CD14-positive monocyte (primary cell): ENCODE measurements at regions not wholly inside any gene's neighbourhood (a gene's known extent, or its start where the extent isn't known, plus 50 kb on each side); places are given as distances from the start of the nearest gene placed in this dataset.

ENCODE experiments used
- DNase-seq, 3 donors: peaks; one replicate each; pipeline ENCODE4 v3.0.0-alpha.2; 2011 to 2022
- H2AFZ ChIP-seq: 2 replicates; pipeline ENCODE4 v1.6.0; 2012; ENCODE audit warnings: mild to moderate bottlenecking, low read depth, low read length, inconsistent platforms; ENCODE audit not compliant: insufficient read depth, poor library complexity, severe bottlenecking
- H3K27ac ChIP-seq, 2 donors: 1 replicate in 1 of 2; 2 replicates in 1 of 2; pipeline ENCODE4 v1.5.1; 2012 to 2013; ENCODE audit warnings: low read length in 2 of 2, control low read depth in 1 of 2, inconsistent platforms in 1 of 2, low read depth in 1 of 2, mild to moderate bottlenecking in 1 of 2
- H3K27me3 ChIP-seq, 2 donors: one replicate each; pipeline versions ENCODE4 v1.6.0 to v1.6.1; 2011 to 2013; ENCODE audit warnings: low read length in 2 of 2; ENCODE audit not compliant: control insufficient read depth in 2 of 2, insufficient read depth in 2 of 2
- H3K36me3 ChIP-seq, 2 donors: replicated peaks in 1 of 2; 1 replicate in 1 of 2; 2 replicates in 1 of 2; pipeline versions ENCODE4 v1.5.1 to v1.6.1; 2012 to 2013; ENCODE audit warnings: low read length in 2 of 2, control low read depth in 1 of 2, inconsistent platforms in 1 of 2, mild to moderate bottlenecking in 1 of 2; ENCODE audit not compliant: insufficient read depth in 2 of 2, control insufficient read depth in 1 of 2
- H3K4me1 ChIP-seq, 2 donors: 1 replicate in 1 of 2; 2 replicates in 1 of 2; pipeline versions ENCODE4 v1.5.1 to v1.6.1; 2012 to 2013; ENCODE audit warnings: low read length in 2 of 2, control low read depth in 1 of 2, inconsistent platforms in 1 of 2, mild to moderate bottlenecking in 1 of 2, moderate library complexity in 1 of 2; ENCODE audit not compliant: insufficient read depth in 2 of 2, control insufficient read depth in 1 of 2
- H3K4me2 ChIP-seq: replicated peaks from 2 replicates; pipeline ENCODE3; 2012; ENCODE audit warnings: low read length, moderate library complexity, mild to moderate bottlenecking; ENCODE audit not compliant: poor library complexity, severe bottlenecking; ENCODE audit errors: extremely low read depth
- H3K4me3 ChIP-seq, 3 experiments: fragments of 200-600 bp in 1 of 3; sonication (generic) in 1 of 3; replicated peaks in 1 of 3; 1 replicate in 2 of 3; 2 replicates in 1 of 3; pipeline ENCODE4 v1.5.1; 2011 to 2013; ENCODE audit warnings: low read length in 3 of 3, mild to moderate bottlenecking in 3 of 3, control low read depth in 2 of 3, low read depth in 2 of 3, inconsistent platforms in 1 of 3, moderate library complexity in 1 of 3
- H3K79me2 ChIP-seq: 2 replicates; pipeline ENCODE4 v1.6.0; 2012; ENCODE audit warnings: mild to moderate bottlenecking, control low read depth, inconsistent platforms, low read length, moderate library complexity; ENCODE audit not compliant: insufficient read depth
- H3K9ac ChIP-seq: 2 replicates; pipeline ENCODE4 v1.6.0; 2017; ENCODE audit warnings: low read length, mild to moderate bottlenecking; ENCODE audit not compliant: insufficient read depth, poor library complexity, severe bottlenecking
- H3K9me3 ChIP-seq, 2 donors: replicated peaks in 1 of 2; 1 replicate in 1 of 2; 2 replicates in 1 of 2; pipeline versions ENCODE4 v1.5.1 to v1.6.1; 2012 to 2013; ENCODE audit warnings: low read length in 2 of 2, control low read depth in 1 of 2; ENCODE audit not compliant: control insufficient read depth in 1 of 2, insufficient read depth in 1 of 2
- H4K20me1 ChIP-seq: 2 replicates; pipeline ENCODE4 v1.6.0; 2012; ENCODE audit warnings: mild to moderate bottlenecking, low read length, control low read depth, moderate library complexity; ENCODE audit not compliant: insufficient read depth
- H3K27ac Mint-ChIP-seq, 7 donors: one replicate each; pipeline ENCODE4 v1.8.0; 2020; ENCODE audit warnings: mild to moderate bottlenecking in 7 of 7, mixed read lengths in 7 of 7, moderate library complexity in 6 of 7, inconsistent platforms in 2 of 7
- H3K27me3 Mint-ChIP-seq, 3 donors: one replicate each; pipeline ENCODE4 v1.8.0; 2021 to 2022; ENCODE audit warnings: low read depth in 3 of 3, mild to moderate bottlenecking in 3 of 3, mixed read lengths in 3 of 3, moderate library complexity in 3 of 3, inconsistent platforms in 1 of 3
- H3K36me3 Mint-ChIP-seq, 2 donors: one replicate each; pipeline ENCODE4 v1.8.0; 2020; ENCODE audit warnings: mixed read lengths in 2 of 2, inconsistent platforms in 1 of 2, mild to moderate bottlenecking in 1 of 2
- H3K4me1 Mint-ChIP-seq: one replicate; pipeline ENCODE4 v1.8.0; 2020; ENCODE audit warnings: mild to moderate bottlenecking, mixed read lengths
- H3K4me3 Mint-ChIP-seq, 2 donors: one replicate each; pipeline ENCODE4 v1.8.0; 2020; ENCODE audit warnings: mild to moderate bottlenecking in 2 of 2, mixed read lengths in 2 of 2, moderate library complexity in 1 of 2
- H3K9me3 Mint-ChIP-seq, 7 donors: one replicate each; pipeline ENCODE4 v1.8.0; 2020 to 2022; ENCODE audit warnings: mixed read lengths in 7 of 7, mild to moderate bottlenecking in 6 of 7, moderate library complexity in 6 of 7, inconsistent platforms in 2 of 7
- WGBS: methylation state at CpG from one replicate; pipeline ENCODE4 v1.1.5; 2013; ENCODE audit warnings: missing lambda C conversion rate; ENCODE audit not compliant: insufficient coverage; 5-methylcytosine and 5-hydroxymethylcytosine counted together
- intact Hi-C, 2 donors: fragments of 100-400 bp; cut with micrococcal nuclease; formaldehyde crosslinking; loops; one replicate each; pipeline versions ENCODE4 v1.15.0 to v1.15.1; 2023
- TF ChIP-seq, protein P1 (sequence below): fragments of 200-600 bp; IDR thresholded peaks from one replicate; pipeline ENCODE4 v1.8.0; 2022; ENCODE audit warnings: antibody characterized with exemption, mild to moderate bottlenecking

DNA sequence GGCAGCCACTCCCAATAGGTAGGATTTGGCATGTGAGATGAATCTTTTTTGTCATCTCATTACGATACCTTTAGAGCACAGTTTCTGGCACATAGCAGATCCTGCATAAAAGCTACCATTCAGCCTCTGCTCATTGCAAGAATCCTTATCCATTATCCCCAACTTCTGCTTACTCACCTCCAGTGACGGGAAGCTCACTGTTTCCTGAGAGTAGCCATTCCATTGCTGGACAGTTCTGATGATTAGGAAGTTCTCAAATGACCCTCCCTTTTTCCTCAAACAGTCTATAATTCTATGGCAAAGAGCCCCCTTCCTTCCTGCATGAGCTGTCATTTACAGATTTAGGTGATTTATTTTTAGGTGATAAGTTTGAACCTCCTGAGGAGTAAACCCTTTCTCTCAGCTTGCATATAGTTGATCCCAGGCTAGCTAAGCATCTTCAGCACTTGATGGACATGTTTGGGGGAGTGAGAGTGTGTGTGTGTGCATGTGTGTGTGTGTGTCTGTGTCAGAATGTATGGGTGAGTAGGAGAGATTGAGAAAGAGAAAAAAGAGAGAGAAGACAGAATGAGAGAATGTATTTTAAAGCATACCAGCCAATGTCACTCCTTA is 109.7 kb downstream of the LSM3 start:
- Mint-ChIP-seq H3K4me3 (no peak overlapping the region), H3K27ac (no peak overlapping the region), H3K4me1 (peaks cover 6% of the 10 kb centered on the region), H3K27me3 (peaks cover 2 to 5% (median 3%) of the 10 kb centered on the region in 3 donors), H3K9me3 (peaks cover 0 to 2% (median 0%) of the 10 kb centered on the region in 7 donors), H3K36me3 (no peaks in the 10 kb centered on the region)
- intact Hi-C loops = no loop called here
- Histone ChIP-seq H3K79me2 (no peaks in the 10 kb centered on the region), H2AFZ (no peak overlapping the region), H3K4me2 (no peak overlapping the region), H3K4me1 (no peaks in the 10 kb centered on the region), H3K27me3 (no peaks in the 10 kb centered on the region), H3K27ac (no peak overlapping the region), H3K4me3 (no peak overlapping the region), H3K9me3 (no peaks in the 10 kb centered on the region), H4K20me1 (no peaks in the 10 kb centered on the region), H3K36me3 (no peaks in the 10 kb centered on the region), H3K9ac (no peak overlapping the region)
- WGBS = 67% methylated on average over 1 of the region's 2 CpGs
- no peak for DNase-seq
- TF ChIP-seq, protein P1, sequence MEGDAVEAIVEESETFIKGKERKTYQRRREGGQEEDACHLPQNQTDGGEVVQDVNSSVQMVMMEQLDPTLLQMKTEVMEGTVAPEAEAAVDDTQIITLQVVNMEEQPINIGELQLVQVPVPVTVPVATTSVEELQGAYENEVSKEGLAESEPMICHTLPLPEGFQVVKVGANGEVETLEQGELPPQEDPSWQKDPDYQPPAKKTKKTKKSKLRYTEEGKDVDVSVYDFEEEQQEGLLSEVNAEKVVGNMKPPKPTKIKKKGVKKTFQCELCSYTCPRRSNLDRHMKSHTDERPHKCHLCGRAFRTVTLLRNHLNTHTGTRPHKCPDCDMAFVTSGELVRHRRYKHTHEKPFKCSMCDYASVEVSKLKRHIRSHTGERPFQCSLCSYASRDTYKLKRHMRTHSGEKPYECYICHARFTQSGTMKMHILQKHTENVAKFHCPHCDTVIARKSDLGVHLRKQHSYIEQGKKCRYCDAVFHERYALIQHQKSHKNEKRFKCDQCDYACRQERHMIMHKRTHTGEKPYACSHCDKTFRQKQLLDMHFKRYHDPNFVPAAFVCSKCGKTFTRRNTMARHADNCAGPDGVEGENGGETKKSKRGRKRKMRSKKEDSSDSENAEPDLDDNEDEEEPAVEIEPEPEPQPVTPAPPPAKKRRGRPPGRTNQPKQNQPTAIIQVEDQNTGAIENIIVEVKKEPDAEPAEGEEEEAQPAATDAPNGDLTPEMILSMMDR = no peak

DNA sequence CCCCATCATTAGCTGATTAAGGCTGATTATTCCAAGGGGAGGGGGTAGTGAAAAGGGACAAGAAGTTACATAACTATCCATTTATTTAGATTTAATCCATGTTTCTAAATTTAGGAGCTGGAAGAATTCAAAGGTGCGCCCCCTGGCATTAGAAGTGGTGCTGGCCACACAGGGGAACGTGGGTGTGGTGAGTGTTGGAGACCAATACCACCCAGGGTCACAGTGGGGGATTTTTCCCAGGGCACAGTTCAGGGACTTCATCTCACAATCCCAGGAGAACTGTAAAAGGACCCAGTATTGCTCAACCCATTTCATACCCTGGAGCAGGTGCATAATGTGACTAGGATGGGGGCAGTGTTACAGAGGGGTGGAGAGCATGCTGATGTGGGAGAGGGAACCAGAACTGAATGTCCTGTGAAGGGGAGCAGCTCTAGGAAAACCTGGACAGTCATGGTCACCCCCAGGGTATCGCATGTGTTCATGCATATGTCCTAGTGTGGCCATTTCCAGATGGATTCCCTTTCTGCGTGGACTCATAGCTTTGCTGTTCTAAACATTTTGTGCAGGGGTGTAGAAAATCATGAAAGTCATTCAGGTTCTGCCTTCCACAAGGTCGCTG is 110.3 kb downstream of the LSM3 start:
- intact Hi-C loops = no loop called here
- H3K27ac ChIP-seq = no peak overlapping the region
- Mint-ChIP-seq H3K4me1 (peaks cover 6% of the 10 kb centered on the region), H3K9me3 (peaks cover 0 to 3% (median 0%) of the 10 kb centered on the region in 7 donors), H3K27ac (no peak overlapping the region), H3K4me3 (no peak overlapping the region), H3K27me3 (peaks cover 2 to 5% (median 3%) of the 10 kb centered on the region in 3 donors), H3K36me3 (no peaks in the 10 kb centered on the region)
- H3K36me3 ChIP-seq = no peaks in the 10 kb centered on the region
- DNase-seq = no peak
- no peak overlapping the region for H2AFZ ChIP-seq
- 100% methylated on average over 2 of the region's 5 CpGs for WGBS
- H3K4me3 ChIP-seq = no peak overlapping the region
- H3K9ac ChIP-seq = no peak overlapping the region
- TF ChIP-seq, protein P1 = no peak
- H3K4me2 ChIP-seq = no peak overlapping the region
- no peaks in the 10 kb centered on the region for H3K27me3 ChIP-seq
- no peaks in the 10 kb centered on the region for H3K4me1 ChIP-seq
- H3K9me3 ChIP-seq = no peaks in the 10 kb centered on the region
- H3K79me2 ChIP-seq = no peaks in the 10 kb centered on the region
- H4K20me1 ChIP-seq = no peaks in the 10 kb centered on the region
